ENCODE measurements at regions not wholly inside any gene's neighbourhood (a gene's known extent, or its start where the extent isn't known, plus 50 kb on each side); places are given as distances from the start of the nearest gene placed in this dataset.
"Not testable (repeated sequence)": the region's sequence is repeated elsewhere in the genome, so short reads cannot be mapped to it uniquely, and the experiment has no call there.

DNA sequence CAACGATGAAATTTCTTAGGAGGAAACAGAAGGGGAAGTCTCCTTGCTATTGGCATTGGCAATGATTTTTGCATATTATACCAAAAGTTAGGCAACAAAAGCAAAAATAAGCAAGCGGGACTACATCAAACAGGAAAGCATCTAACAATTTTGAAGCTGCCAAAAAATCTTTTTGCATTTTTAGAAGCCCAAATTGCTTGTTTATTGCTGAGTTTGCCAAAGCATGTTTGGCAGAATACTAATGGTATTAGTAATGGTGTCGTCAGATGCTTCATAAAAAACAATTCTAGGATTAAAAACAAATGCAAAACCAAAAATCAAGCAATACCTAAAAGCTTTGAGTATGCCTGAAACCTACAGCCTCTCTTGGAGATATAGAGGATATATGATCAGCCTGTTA lies 80.0 kb downstream of the GALR1 start:
- DNase-seq: no peak

DNA sequence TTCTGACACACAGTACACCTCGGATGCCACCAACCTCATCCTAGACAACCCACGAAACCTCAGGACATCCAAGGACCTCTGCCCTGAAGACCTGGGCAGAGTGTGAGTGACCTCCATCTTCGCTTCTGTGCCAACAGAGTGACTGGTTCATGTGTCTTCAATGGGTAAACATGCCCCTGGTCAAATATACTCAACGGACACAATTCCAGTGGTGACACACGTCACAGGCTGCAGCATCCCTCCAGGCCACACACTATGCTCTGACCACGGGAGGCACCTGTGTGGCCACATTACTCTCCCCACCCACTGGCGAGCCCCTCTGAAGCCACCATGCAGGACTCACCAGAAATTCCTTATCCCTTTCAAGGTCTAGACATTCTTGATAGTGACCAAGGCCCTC lies 85.2 kb downstream of the GALR1 start:
- no peak for DNase-seq

GRCh38 chr18:77337604-77338003 lies 88.0 kb downstream of the GALR1 start:
- DNase-seq: no peak

DNA sequence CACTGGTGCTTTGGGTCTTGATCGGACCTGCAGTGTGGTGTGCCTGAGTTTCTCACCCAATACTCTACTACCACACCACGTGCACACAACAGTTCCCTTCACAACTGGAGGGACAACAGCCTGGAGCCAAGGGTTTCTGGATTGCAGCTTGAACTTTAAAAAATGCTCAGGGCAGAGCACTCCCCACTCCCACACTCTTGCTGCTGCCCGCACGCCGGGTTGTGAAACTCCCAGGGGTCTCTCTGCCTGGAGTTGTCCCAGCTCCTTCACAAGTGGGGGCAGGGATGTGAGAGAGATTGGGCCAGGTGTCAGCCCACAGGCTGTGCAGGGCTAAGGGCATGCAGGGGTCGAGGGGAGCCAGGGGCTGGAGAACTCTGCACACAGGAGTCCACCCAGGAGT lies 89.4 kb downstream of the GALR1 start:
- no peak for DNase-seq

GRCh38 chr18:77339623-77340022 lies 90.0 kb downstream of the GALR1 start:
- no peak for DNase-seq

DNA sequence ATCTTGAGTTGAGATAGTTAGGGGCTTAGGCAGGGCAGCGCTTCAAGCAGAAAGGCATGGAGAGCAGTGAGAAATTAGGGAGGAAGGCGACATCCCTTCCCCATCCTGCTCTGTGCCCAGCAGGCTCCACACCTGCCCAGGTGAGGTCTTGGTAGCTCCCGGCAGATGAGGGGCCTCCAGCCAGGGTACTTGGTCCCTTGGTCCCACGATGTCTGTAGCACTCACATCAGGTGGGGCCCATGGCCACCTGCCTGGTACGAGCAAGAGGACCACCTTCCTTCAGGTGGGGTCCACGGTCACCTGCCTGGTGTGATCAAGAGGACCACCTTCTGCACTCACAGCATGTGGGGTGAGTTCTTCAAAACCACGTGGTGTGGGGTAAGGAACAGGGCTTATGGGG lies 91.2 kb downstream of the GALR1 start:
- no peak for DNase-seq

GRCh38 chr18:77341527-77342325 lies 92.1 kb downstream of the GALR1 start:
- no peak for DNase-seq

- DNase-seq: no peak
These were observed 93.1 kb downstream of the GALR1 start for GRCh38 chr18:77342736-77343135.

DNA sequence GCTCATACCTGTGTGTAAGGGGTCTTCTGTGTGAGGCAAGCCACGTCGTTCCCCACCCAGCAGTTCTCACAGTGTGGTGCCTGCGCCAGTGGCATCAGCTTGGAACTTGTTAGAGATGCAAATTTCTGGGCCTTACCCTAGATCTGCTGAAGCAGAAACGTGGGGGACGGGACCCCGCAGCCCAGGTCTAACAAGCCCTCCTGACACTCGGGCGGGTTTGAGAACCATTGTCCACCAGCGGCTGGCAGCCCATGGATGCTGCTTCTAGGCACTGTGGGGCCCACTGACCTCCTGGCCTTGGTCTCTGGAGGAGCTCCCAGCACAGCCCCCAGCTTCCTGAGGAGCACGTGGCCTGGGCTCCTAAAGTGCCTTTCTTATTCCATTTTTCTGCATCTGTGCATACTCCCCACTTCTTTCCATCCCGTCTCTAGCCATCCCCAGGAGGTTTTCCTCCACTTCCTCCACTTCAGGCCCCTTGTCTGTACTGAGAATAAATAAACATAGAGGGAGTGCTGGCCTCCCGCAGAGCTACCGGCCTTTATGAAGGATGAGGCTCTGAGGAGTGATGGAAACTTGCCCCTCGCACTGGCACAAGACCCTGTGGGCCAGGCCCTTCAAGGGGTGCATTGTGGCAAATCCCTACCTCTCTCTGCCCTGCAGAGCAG lies 94.3 kb downstream of the GALR1 start:
- DNase-seq: no peak

- DNase-seq: no peak
These were observed 95.3 kb downstream of the GALR1 start for GRCh38 chr18:77344786-77345500.

GRCh38 chr18:77346208-77346810 lies 96.7 kb downstream of the GALR1 start:
- DNase-seq: no peak

DNA sequence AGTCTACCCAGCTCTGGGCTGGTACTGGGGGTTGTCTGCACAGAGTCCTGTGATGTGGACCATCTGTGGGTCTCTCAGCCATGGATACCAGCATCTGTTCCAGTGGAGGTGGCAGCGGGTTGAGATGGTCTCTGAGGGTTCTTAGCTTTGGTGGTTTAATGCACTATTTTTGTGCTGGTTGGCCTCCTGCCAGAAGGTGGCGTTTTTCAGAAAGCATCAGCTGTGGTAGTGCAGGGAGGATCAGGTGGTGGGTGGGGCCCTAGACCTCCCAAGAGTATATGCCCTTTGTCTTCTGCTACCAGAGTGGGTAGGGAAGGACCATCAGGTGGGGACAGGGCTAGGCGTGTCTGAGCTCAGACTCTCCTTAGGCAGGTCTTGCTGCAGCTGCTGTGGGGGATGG lies 103.7 kb downstream of the GALR1 start:
- DNase-seq: not testable (repeated sequence)

GRCh38 chr18:77359561-77360314 lies 110.1 kb downstream of the GALR1 start:
- no peak for DNase-seq

DNA sequence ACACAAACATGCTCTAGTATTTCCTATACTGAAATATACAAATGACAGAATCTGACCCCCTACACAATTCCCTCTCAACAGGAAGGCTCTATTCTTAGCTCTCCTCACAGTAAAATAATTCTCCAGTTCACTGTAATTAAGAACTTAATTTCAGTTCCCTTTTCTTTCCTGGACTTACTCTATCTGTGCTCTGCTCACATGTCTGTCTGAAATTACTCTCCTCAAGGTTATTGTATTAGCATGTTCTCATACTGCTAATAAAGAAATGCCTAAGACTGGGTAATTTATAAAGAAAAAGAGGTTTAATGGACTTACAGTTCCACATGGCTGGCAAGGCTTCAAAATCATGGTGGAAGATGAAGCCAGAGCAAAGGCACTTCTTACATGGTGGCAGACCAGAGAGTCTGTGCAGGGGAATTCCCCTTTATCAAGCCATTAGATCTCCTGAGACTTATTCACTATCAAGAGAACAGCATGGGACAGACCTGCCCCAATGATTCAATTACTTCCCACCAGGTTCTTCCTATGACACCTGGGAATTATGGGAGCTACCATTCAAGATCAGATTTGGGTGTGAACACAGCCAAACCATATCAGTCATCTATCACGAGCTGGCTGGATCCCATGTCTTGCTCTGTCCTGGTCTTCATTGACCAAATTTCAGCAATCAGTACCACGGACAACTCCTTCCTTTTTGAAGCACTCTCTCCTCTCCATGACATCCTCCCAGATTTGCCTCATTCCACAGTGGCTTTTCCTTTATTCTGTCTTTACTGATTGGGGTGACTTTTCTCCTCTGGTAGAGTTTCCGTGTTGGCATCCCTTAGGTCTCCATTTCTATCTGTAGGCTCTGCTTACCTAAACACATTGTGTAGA lies 110.9 kb downstream of the GALR1 start:
- DNase-seq: no peak

DNA sequence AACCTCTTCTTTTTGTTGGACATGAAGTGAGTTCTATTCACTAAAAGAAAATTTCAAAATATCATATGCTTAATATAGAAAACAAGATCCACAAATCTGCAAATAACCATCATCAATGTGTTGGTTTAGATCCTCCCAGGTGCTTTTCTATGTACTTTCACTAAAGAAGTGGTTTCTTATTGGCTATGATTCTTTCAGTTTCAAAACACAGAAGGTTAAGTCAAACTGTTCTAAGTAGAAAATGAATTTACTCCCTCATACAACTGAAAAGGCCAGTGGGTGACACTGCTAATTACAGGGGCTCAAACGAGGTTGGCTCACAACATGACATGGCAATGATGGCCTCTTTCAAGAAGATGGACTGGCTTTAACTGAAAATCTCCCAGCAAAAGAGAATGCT lies 111.7 kb downstream of the GALR1 start:
- DNase-seq: no peak

DNA sequence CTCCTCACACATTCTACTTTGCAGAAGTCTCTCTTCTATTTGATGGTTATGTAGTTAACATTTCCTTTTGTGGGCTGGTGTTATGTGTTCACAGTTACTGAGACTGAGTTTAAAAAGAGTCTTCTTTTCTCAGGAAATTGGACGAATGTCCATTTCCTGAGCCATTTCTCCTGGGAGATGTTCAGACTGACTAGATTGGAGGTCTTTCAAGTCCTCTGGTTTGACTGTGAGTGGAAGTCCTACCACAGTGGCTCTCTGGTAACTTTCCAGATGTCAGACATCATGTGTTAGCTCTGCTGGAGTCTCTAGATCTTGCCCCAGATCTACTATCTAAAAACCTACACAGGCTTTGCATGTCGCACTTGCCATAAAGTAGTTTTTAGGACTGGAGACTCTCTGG lies 116.0 kb downstream of the GALR1 start:
- no peak for DNase-seq

DNA sequence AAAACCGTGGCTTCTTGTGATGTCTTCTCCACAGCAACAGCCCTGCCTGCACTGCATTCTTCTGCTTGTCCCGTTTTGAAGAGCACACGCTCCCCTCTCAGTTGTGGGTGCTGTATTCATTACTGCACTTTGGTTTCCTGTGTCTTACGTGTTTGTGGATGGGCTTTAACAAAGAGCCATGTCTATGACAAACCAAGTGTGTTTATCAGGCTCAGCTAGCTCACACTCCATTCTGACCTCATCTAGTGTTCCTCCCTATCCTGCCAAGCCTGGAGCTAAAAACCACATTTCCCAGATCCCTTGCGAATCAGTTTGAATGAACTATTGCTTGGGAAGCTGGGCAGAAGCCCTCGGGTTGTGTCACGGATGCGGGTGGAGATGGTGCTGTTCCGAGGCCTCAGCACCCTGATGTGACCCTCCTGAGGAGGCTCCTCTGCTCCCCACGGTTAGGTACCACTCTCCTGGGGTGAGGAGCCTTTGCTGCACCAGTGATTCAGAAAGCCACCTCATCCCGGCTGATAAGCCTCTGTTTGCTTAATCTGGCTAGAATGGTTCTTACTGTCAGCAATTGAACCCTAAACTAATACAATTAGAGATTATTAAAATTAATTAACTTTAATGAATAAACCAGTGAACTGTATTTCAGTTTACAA lies 116.5 kb downstream of the GALR1 start:
- DNase-seq: no peak

GRCh38 chr18:77366720-77367641 lies 117.3 kb downstream of the GALR1 start:
- DNase-seq: no peak

DNA sequence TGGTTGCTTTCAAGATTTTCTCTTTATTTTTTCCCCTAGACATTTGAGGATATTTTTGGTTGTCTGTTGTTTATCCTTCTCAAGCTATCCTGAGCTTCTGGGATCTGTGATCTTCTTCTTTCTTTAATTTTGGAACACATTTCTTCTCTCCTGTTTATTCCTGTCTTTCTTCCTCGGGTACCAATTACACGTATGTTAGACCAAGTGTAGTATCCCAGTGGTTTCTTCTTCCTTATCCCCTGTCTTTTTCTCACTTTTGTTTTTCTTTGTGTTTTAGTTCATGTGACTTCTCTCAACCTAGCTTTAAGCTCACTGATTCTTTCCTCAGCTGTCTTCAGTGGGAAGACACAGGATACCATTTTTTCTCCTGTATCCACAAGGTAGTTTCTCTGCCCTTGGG lies 120.0 kb downstream of the GALR1 start:
- DNase-seq: no peak
